Pulmonary artery endothelial cell (primary cell): ENCODE measurements at regions not wholly inside any gene's neighbourhood (a gene's known extent, or its start where the extent isn't known, plus 50 kb on each side); places are given as distances from the start of the nearest gene placed in this dataset.
A peak's percentile ranks its signal among the peaks of the same experiment; 100 is the strongest.

Experiments
- DNase-seq: peaks from one replicate; pipeline ENCODE4 v3.0.0-alpha.2; 2011; ENCODE audit warnings: low read depth, low spot score

- DNase-seq, result no peak
Measured at GRCh38 chr5:74266132-74266531, 374.4 kb downstream of the ENC1 start.

- no peak for DNase-seq
Measured at GRCh38 chr5:74262544-74263207, 377.9 kb downstream of the ENC1 start.

GRCh38 chr5:74261866-74262265 lies 378.7 kb downstream of the ENC1 start:
- DNase-seq, result no peak

GRCh38 chr5:74261421-74261820 lies 379.1 kb downstream of the ENC1 start:
- no peak for DNase-seq

- no peak for DNase-seq
Measured at GRCh38 chr5:74259572-74259971, 381.0 kb downstream of the ENC1 start.

- no peak for DNase-seq
Measured at GRCh38 chr5:74258314-74258665, 382.2 kb downstream of the ENC1 start.

- DNase-seq, result no peak
Measured at GRCh38 chr5:74257645-74258313, 382.7 kb downstream of the ENC1 start.

GRCh38 chr5:74257060-74257527 lies 383.4 kb downstream of the ENC1 start:
- DNase-seq, result no peak

GRCh38 chr5:74255692-74256392 lies 384.7 kb downstream of the ENC1 start:
- no peak for DNase-seq

GRCh38 chr5:74254257-74254656 lies 386.3 kb downstream of the ENC1 start:
- DNase-seq, result no peak

GRCh38 chr5:74252044-74252443 lies 388.5 kb downstream of the ENC1 start:
- no peak for DNase-seq

- DNase-seq, result peak; percentile 71
Measured at GRCh38 chr5:74251141-74252035, 389.1 kb downstream of the ENC1 start.

GRCh38 chr5:74250304-74251102 lies 390.0 kb downstream of the ENC1 start:
- no peak for DNase-seq

- no peak for DNase-seq
Measured at GRCh38 chr5:74248576-74248975, 392.0 kb downstream of the ENC1 start.

GRCh38 chr5:74244406-74244805 lies 396.1 kb downstream of the ENC1 start:
- no peak for DNase-seq

GRCh38 chr5:74243634-74244033 lies 396.9 kb downstream of the ENC1 start:
- no peak for DNase-seq

- DNase-seq, result no peak
Measured at GRCh38 chr5:74242516-74242915, 398.0 kb downstream of the ENC1 start.

GRCh38 chr5:74241751-74242140 lies 398.8 kb downstream of the ENC1 start:
- no peak for DNase-seq

- no peak for DNase-seq
Measured at GRCh38 chr5:74240783-74241750, 399.5 kb downstream of the ENC1 start.

- DNase-seq, result no peak
Measured at GRCh38 chr5:74239261-74239660, 401.3 kb downstream of the ENC1 start.
